ENCODE measurements at regions not wholly inside any gene's neighbourhood (a gene's known extent, or its start where the extent isn't known, plus 50 kb on each side); places are given as distances from the start of the nearest gene placed in this dataset.

GRCh38 chr18:45522371-45522770, 92.9 kb upstream of the SLC14A2 start:
- TF ChIP-seq CTCF (IDR thresholded peaks at IDR 0.05): no peak
- no peak for TF ChIP-seq EP300 (IDR thresholded peaks at IDR 0.05)
- no peak for TF ChIP-seq POLR2AphosphoS5 (IDR thresholded peaks at IDR 0.05)
- TF ChIP-seq POLR2A (IDR thresholded peaks at IDR 0.05; ENCODE audit: low read depth): no peak
